ENCODE measurements at regions not wholly inside any gene's neighbourhood (a gene's known extent, or its start where the extent isn't known, plus 50 kb on each side); places are given as distances from the start of the nearest gene placed in this dataset.

- FAIRE-seq (no peak), DNase-seq (ENCODE audit: insufficient read length, low spot score) (no peak)
Observed at GRCh38 chrX:42725196-42725595, 52.8 kb downstream of the PPP1R2C start.

- FAIRE-seq (no peak), DNase-seq (ENCODE audit: insufficient read length, low spot score) (no peak)
Observed at GRCh38 chrX:42720209-42720608, 57.8 kb downstream of the PPP1R2C start.

GRCh38 chrX:42715701-42716262 lies 62.2 kb downstream of the PPP1R2C start:
- DNase-seq (ENCODE audit: insufficient read length, low spot score) (no peak), FAIRE-seq (no peak)

GRCh38 chrX:42714981-42715700 lies 62.8 kb downstream of the PPP1R2C start:
- no peak for FAIRE-seq
- DNase-seq (ENCODE audit: insufficient read length, low spot score), result no peak

- FAIRE-seq (no peak), DNase-seq (ENCODE audit: insufficient read length, low spot score) (no peak)
Observed at GRCh38 chrX:42710452-42710851, 67.5 kb downstream of the PPP1R2C start.

- FAIRE-seq, result no peak
Observed at GRCh38 chrX:42708222-42708621, 69.7 kb downstream of the PPP1R2C start.

GRCh38 chrX:42707742-42708141 lies 70.2 kb downstream of the PPP1R2C start:
- DNase-seq (ENCODE audit: insufficient read length, low spot score) (no peak), FAIRE-seq (no peak)

More at GRCh38 chrX:42708222-42708621, 69.7 kb downstream of the PPP1R2C start:
- DNase-seq (ENCODE audit: insufficient read length, low spot score), result no peak

- FAIRE-seq (no peak), DNase-seq (ENCODE audit: insufficient read length, low spot score) (no peak)
Observed at GRCh38 chrX:42704454-42704853, 73.5 kb downstream of the PPP1R2C start.

GRCh38 chrX:42697544-42697943 lies 80.4 kb downstream of the PPP1R2C start:
- DNase-seq (ENCODE audit: insufficient read length, low spot score) (no peak), FAIRE-seq (no peak)

GRCh38 chrX:42696536-42697124 lies 81.3 kb downstream of the PPP1R2C start:
- no peak for DNase-seq (ENCODE audit: insufficient read length, low spot score)
- no peak for FAIRE-seq

GRCh38 chrX:42695800-42696358 lies 82.1 kb downstream of the PPP1R2C start:
- FAIRE-seq (no peak), DNase-seq (ENCODE audit: insufficient read length, low spot score) (no peak)

- FAIRE-seq (no peak), DNase-seq (ENCODE audit: insufficient read length, low spot score) (no peak)
Observed at GRCh38 chrX:42694260-42694815, 83.6 kb downstream of the PPP1R2C start.

GRCh38 chrX:42691196-42691595 lies 86.8 kb downstream of the PPP1R2C start:
- FAIRE-seq (no peak), DNase-seq (ENCODE audit: insufficient read length, low spot score) (no peak)

GRCh38 chrX:42686706-42687105 lies 91.3 kb downstream of the PPP1R2C start:
- FAIRE-seq (no peak), DNase-seq (ENCODE audit: insufficient read length, low spot score) (no peak)

GRCh38 chrX:42686296-42686695 lies 91.7 kb downstream of the PPP1R2C start:
- DNase-seq (ENCODE audit: insufficient read length, low spot score) (no peak), FAIRE-seq (no peak)

- no peak for FAIRE-seq
- no peak for DNase-seq (ENCODE audit: insufficient read length, low spot score)
Observed at GRCh38 chrX:42684065-42684464, 93.9 kb downstream of the PPP1R2C start.

GRCh38 chrX:42680666-42681065 lies 97.3 kb downstream of the PPP1R2C start:
- FAIRE-seq (no peak), DNase-seq (ENCODE audit: insufficient read length, low spot score) (no peak)

GRCh38 chrX:42678133-42678532 lies 99.8 kb downstream of the PPP1R2C start:
- DNase-seq (ENCODE audit: insufficient read length, low spot score) (no peak), FAIRE-seq (no peak)

- FAIRE-seq, result no peak
Observed at GRCh38 chrX:42673301-42673810, 104.6 kb downstream of the PPP1R2C start.

GRCh38 chrX:42664680-42665079 lies 113.3 kb downstream of the PPP1R2C start:
- FAIRE-seq (no peak), DNase-seq (ENCODE audit: insufficient read length, low spot score) (no peak)

More at GRCh38 chrX:42673301-42673810, 104.6 kb downstream of the PPP1R2C start:
- DNase-seq (ENCODE audit: insufficient read length, low spot score), result no peak

- DNase-seq (ENCODE audit: insufficient read length, low spot score) (no peak), FAIRE-seq (no peak)
Observed at GRCh38 chrX:42628471-42628870, 149.5 kb downstream of the PPP1R2C start.

Measured in HTR-8/SVneo (cell line).